Effector memory CD8-positive, alpha-beta T cell (primary cell): ENCODE measurements at regions not wholly inside any gene's neighbourhood (a gene's known extent, or its start where the extent isn't known, plus 50 kb on each side); places are given as distances from the start of the nearest gene placed in this dataset.
"Not testable (repeated sequence)": the region's sequence is repeated elsewhere in the genome, so short reads cannot be mapped to it uniquely, and the experiment has no call there.

ENCODE experiments used
- ATAC-seq: fragments of 150-1000 bp; cut with Tn5 transposase; replicated peaks from 2 replicates; pipeline ENCODE4 v1.10.0; 2021; ENCODE audit warnings: mild to moderate bottlenecking, moderate library complexity
- DNase-seq, 3 experiments: peaks; one replicate each; pipeline ENCODE4 v3.0.0; 2021
- H3K27ac Mint-ChIP-seq, 2 donors: one replicate each; pipeline ENCODE4 v1.8.0; 2022; ENCODE audit warnings: mild to moderate bottlenecking in 2 of 2, mixed read lengths in 2 of 2, moderate library complexity in 2 of 2
- H3K27me3 Mint-ChIP-seq, 2 donors: one replicate each; pipeline ENCODE4 v1.8.0; 2022; ENCODE audit warnings: mixed read lengths in 2 of 2
- H3K36me3 Mint-ChIP-seq: one replicate; pipeline ENCODE4 v1.8.0; 2022; ENCODE audit warnings: mild to moderate bottlenecking, moderate library complexity, mixed read lengths; ENCODE audit not compliant: insufficient read depth
- H3K4me1 Mint-ChIP-seq, 2 donors: one replicate each; pipeline ENCODE4 v1.8.0; 2022; ENCODE audit warnings: low read depth in 2 of 2, mixed read lengths in 2 of 2
- H3K4me3 Mint-ChIP-seq, 2 donors: one replicate each; pipeline ENCODE4 v1.8.0; 2022; ENCODE audit warnings: mild to moderate bottlenecking in 2 of 2, mixed read lengths in 2 of 2, moderate library complexity in 2 of 2
- H3K9me3 Mint-ChIP-seq, 2 donors: one replicate each; pipeline ENCODE4 v1.8.0; 2022; ENCODE audit warnings: mixed read lengths in 2 of 2

DNA sequence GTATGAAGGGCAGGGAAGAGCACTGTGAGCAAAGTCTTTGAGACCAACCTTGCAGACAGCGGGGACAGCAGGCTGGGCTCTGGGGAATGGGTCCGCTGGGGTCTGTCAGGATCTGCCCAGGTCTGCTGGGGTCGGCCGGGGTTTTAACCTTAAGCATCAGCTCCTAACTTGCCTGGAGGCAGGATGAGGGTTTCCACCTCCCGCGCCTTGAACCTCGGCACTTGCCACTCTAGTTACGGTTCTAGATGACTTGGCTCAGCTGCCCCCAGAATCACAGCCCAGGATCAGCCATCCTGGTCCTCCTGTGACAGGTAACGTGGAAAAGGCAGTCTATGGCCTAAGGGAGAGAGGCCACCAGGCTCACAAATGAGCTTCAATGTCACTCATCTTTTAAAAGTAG lies 50.4 kb upstream of the CACUL1 start:
- DNase-seq (no peak), ATAC-seq (no peak)
- peaks cover 30 to 58% of the 10 kb centered on the region in 2 donors for H3K27me3 Mint-ChIP-seq
- H3K9me3 Mint-ChIP-seq: no peaks in the 10 kb centered on the region
- no peak overlapping the region for H3K4me3 Mint-ChIP-seq
- no peaks in the 10 kb centered on the region for H3K4me1 Mint-ChIP-seq
- no peak overlapping the region for H3K27ac Mint-ChIP-seq
- H3K36me3 Mint-ChIP-seq: no peaks in the 10 kb centered on the region

DNA sequence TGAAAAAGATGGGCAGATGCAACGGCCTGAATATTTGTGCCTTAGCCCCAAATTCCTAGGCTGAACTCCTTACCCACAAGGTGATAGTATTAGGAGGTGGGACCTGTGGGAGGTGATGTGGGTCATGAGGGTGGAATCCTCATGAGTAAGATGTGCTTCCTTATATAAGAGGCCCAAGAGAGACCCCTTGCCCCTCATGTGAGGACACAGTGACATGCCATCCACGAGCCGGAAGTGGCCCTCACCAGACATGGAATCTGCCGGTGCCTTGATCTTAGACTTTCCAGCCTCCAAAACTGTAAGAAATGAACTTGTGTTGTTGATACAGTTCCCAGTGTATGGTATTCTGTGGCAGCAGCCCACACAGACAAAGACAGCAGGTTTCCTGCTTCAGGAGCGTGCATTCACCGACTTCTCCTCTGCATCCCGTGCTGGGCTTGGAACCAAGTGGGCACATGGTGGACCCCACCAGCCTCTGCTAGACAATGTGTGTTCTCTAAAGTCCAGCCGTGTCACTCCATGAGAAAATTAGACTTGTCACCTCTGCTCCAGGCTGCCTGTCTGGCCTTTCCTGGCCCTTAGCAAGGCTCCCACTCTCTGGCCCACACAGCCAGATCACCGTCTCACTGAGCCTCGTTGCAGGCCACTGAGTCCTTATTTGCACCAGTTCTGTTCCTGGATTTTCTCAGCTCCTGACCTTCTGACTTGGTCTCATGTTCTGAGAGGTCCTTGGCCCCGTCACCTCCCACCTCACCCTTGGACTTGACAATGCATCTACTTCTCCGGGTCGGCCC lies 52.9 kb upstream of the CACUL1 start:
- ATAC-seq: no peak
- H3K36me3 Mint-ChIP-seq: no peaks in the 10 kb centered on the region
- no peak overlapping the region for H3K4me3 Mint-ChIP-seq
- DNase-seq: no peak
- H3K4me1 Mint-ChIP-seq: no peaks in the 10 kb centered on the region
- no peaks in the 10 kb centered on the region for H3K9me3 Mint-ChIP-seq
- H3K27ac Mint-ChIP-seq: no peak overlapping the region
- peaks cover 17 to 49% of the 10 kb centered on the region in 2 donors for H3K27me3 Mint-ChIP-seq

DNA sequence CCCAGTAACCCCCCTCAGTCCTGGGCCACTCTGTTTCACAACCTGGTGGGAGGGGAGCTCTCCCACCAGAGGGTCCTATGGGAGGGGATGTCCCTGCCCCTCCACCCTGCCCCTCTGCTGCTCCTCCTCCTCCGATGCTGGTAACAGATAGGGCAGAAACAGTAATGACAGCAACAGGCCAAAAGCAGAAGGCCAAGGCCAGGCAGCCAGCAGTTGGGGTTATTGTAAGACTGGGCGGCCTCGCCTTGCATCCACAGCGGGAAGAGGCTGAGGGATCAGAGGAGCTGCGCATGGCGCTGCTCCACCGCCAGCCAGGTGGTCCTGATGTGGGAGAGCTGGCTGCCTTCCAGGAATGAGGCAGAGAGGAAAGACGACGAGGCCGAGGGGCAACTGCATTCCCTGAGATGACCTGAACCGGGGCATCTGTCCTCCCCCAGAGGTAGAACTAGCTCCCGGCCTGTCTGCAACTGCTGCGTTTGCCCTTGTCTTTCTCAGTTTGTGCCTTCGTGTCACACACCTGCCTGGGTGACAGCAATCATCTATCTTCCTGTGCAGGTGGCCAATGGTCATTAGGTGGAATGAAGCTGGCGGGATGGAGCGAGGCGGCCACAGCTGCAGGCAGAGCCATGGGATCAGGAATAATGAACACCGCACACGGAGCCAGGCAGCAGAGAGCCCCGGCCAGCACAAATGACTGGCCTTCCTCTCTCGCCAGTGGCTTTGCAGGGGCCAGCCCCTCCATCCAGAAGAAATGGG lies 54.0 kb upstream of the CACUL1 start:
- peaks cover 21 to 58% of the 10 kb centered on the region in 2 donors for H3K27me3 Mint-ChIP-seq
- no peak overlapping the region for H3K27ac Mint-ChIP-seq
- no peaks in the 10 kb centered on the region for H3K4me1 Mint-ChIP-seq
- H3K4me3 Mint-ChIP-seq: no peak overlapping the region
- H3K36me3 Mint-ChIP-seq: no peaks in the 10 kb centered on the region
- no peak for ATAC-seq
- no peaks in the 10 kb centered on the region for H3K9me3 Mint-ChIP-seq
- no peak for DNase-seq

DNA sequence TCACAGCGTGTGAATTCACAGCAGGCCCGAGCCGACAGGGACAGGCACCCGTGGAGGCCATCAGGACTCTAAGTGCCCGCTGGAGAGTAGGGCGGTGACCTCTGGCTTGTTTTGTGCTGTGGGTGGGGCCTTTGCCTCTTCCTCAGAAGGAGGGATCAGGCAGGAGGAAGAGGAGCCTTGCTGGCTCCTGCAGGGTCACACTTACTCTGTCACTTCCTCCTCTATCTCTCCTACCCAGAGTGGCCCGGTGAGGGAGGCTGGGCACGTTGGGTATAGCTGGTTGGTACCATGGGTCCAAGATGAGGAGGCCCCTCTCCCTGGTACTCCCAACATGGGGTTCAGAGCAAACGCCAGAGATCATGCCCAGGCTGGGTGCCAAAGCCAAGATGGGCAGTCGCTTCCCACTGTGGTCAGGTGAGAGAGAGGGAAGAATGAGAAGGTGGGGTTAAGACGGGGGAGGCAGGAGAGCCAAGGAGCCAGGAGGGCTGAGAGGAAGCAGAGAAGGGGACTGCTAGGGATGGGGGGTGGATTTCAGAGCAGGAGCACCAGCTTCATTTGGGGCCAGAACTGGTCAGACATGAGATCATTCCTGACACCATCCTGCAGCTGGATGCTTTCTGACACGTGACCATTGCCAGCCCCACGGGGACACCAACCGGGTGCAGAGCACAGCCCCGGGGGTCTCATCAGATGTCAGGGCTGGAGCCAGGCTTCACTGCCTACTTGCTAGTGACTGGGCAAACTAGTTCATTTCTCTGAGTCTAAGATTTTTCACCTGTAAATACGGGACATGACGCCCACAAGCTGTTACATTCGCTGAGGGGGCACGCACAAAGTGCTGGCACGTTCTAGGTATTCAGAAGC lies 54.8 kb upstream of the CACUL1 start:
- no peaks in the 10 kb centered on the region for H3K9me3 Mint-ChIP-seq
- ATAC-seq (no peak), DNase-seq (no peak)
- no peaks in the 10 kb centered on the region for H3K36me3 Mint-ChIP-seq
- H3K4me1 Mint-ChIP-seq: no peaks in the 10 kb centered on the region
- peaks cover 21 to 59% of the 10 kb centered on the region in 2 donors for H3K27me3 Mint-ChIP-seq
- no peak overlapping the region for H3K27ac Mint-ChIP-seq
- no peak overlapping the region for H3K4me3 Mint-ChIP-seq

DNA sequence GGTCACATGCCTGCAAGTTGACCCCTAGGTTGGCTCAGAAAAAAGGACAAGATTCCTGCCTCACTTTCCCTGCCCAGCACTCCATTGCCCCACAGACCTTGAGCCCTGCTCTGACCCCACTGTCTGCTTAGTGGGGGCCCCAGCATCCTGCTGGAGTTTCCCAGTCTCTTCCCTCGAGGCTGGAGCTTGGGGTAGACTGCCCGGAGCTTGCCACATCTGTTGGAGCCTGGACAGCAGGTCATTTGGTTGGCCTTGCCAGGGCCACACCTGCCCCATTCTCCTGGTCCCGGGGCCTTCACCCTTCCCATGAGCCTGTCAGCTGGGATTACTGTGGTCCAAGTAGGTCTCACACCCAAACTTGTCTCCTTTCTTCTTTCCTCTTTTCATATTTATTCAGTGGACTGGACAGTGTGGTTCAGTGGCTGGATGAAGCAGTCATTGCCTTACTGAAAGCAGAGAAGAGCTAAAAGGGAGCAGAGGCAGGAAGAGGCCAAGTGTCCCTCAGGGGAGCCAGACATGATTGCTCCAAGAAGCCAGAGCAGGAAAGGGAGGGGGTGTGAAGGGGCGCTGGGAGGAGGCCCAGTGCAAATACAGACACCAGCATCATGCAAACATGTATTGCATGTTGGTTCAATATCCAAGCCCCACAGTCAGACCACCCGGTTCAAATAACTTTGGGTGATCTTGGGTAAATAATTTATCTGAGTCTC lies 56.2 kb upstream of the CACUL1 start:
- no peaks in the 10 kb centered on the region for H3K4me1 Mint-ChIP-seq
- no peak overlapping the region for H3K27ac Mint-ChIP-seq
- no peaks in the 10 kb centered on the region for H3K9me3 Mint-ChIP-seq
- ATAC-seq (no peak), DNase-seq (no peak)
- no peak overlapping the region for H3K4me3 Mint-ChIP-seq
- H3K27me3 Mint-ChIP-seq: peaks cover 19 to 56% of the 10 kb centered on the region in 2 donors
- H3K36me3 Mint-ChIP-seq: no peaks in the 10 kb centered on the region

DNA sequence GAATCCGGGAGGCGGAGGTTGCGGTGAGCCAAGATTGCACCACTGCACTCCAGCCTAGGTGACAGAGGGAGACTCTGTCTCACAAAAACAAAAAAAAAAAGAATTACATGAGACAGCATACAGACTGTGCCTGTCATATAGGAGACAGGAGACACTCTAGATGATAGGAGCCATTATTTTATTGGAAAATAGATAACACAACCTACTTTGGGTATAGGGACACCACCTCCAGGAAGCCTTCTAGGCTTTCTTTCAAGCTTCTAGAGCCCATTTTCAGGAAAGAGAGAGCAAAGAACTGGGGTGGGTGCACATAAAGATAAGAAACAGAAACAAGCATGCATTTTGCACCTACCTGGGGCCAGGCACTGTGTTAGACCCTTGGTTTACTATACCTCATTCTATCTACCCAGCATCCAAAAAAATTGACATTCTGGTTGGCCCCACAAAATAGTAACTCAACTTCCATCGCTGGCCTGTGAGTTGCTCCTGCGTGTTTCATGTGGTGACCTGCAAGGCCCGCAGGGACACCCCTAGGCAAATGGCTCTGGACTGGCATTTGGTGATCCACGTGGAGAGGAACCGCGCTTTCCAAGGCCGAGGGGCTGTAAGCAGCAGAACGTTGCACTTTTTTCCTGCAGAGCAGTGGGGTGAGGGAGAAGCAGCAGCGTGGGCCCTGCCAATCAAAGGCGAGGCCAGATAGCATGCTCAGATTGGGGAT lies 57.1 kb upstream of the CACUL1 start:
- ATAC-seq (no peak), DNase-seq (no peak)
- peaks cover 19 to 58% of the 10 kb centered on the region in 2 donors for H3K27me3 Mint-ChIP-seq
- H3K4me3 Mint-ChIP-seq: no peak overlapping the region
- peaks cover 0 to 5% of the 10 kb centered on the region in 2 donors for H3K4me1 Mint-ChIP-seq
- H3K27ac Mint-ChIP-seq: no peak overlapping the region
- no peaks in the 10 kb centered on the region for H3K36me3 Mint-ChIP-seq
- H3K9me3 Mint-ChIP-seq: no peaks in the 10 kb centered on the region

DNA sequence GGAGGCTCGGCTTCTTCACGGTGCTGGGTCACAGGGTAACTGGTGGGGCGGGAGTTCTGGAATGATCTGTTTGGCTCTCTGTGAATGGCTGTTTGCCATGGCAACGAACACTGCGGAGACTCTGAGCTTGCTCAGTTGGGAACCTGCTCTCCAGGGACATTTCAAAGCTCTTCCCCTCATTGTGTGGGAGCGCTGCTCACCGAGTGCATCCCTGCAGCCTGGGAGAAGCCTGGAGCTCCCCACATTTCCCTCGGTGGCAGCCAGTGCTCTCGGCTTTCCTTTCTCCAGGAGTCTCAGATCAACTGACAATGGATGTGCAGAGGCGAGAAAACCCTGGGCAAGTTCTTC lies 57.6 kb upstream of the CACUL1 start:
- Mint-ChIP-seq H3K4me1 (peaks cover 0 to 5% of the 10 kb centered on the region in 2 donors), H3K27me3 (peaks cover 19 to 64% of the 10 kb centered on the region in 2 donors), H3K4me3 (no peak overlapping the region), H3K9me3 (no peaks in the 10 kb centered on the region), H3K27ac (no peak overlapping the region), H3K36me3 (no peaks in the 10 kb centered on the region)
- DNase-seq (no peak), ATAC-seq (no peak)

DNA sequence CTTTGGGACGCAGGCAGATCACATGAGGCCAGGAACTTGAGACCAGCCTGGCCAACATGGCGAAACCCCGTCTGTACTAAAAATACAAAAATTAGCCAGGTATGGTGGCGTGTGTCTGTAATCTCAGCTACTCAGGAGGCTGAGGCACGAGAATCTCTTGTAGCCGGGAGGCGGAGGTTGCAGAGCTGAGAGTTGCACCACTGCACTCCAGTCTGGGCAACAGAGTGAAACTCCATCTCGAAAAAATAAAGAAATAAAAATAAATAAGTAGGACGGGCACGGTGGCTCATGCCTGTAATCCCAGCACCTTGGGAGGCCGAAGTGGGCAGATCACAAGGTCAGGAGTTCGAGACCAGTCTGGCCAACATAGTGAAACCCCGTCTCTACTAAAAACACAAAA lies 58.2 kb upstream of the CACUL1 start:
- H3K27ac Mint-ChIP-seq: not testable (repeated sequence)

DNA sequence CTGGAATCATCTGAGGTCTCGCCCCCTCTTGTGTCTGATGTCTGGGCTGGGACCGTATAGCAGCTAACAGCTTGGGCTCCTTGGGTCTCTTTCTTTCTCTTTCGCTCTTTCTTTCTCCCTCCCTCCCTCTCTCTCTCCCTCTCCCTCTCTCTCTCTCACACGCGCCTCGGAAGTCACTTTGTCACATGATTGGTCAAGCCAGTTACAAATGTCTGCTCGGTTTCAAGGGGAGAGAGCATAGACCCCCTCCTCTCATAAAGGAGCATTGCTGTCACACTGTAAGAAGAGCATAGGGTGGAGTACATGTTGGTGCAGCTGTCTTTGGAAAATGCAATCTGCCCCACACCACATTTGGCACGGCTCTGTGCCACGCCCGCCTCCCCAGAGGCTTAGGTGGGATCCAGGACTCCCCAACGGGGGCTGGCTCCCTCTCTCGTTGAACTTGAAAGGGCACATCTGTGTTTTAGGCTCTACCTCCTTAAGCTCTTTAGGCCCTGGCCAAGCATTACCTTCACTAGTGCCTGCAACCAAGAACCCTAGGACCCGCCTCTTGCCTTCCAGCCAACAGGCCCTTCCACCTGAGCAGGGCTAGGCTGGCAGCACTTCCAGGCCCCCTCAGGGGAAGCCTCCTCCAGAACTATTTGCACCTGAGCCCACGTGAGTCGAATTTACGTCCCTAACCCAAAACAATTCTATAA lies 61.9 kb upstream of the CACUL1 start:
- Mint-ChIP-seq H3K4me3 (no peak overlapping the region), H3K27ac (no peak overlapping the region), H3K4me1 (peaks cover 0 to 5% of the 10 kb centered on the region in 2 donors), H3K9me3 (no peaks in the 10 kb centered on the region), H3K27me3 (peaks cover 15 to 56% of the 10 kb centered on the region in 2 donors), H3K36me3 (no peaks in the 10 kb centered on the region)
- ATAC-seq: no peak
- DNase-seq: no peak

More for the DNA sequence above, 58.2 kb upstream of the CACUL1 start:
- not testable (repeated sequence) for H3K36me3 Mint-ChIP-seq, H3K4me1 Mint-ChIP-seq, ATAC-seq, H3K4me3 Mint-ChIP-seq, H3K9me3 Mint-ChIP-seq, DNase-seq
- H3K27me3 Mint-ChIP-seq: peaks cover 19 to 69% of the 10 kb centered on the region in 2 donors

DNA sequence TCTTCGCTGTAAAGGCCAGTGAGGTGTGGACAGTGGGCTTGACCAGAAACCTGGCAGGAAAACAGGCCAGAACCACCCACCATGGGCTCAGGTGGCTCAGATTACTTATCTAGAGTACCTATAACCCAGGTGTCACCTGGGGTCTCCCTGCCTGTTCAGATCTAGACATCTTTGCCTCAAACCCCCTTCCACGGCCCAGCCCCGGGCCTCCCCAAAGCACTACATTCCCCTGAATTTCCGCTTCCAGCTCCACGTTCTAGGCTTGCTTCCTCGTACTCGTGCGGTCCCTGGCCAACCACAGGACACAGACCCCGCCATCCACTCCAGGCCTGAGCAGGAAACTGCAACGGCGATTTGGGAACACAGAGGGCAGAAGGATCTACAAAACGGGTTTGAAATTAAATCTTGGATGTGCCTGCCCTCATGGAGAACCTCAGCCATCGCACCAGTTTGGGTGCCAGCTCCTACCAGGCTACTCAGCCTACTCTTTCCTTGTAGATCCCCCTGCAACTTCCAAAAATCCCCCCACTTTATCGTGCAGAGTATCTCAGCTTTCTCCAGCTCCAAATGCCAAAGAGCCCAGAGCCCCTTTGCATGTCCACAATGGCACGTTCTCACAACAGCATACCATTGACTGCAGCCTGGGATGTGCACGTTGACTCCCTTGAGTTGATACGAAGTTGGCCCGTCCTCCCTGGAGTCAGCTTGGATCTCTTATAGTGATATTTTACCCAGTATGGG lies 62.7 kb upstream of the CACUL1 start:
- Mint-ChIP-seq H3K27me3 (peaks cover 15 to 48% of the 10 kb centered on the region in 2 donors), H3K4me3 (no peak overlapping the region), H3K27ac (no peak overlapping the region), H3K9me3 (no peaks in the 10 kb centered on the region), H3K4me1 (peaks cover 0 to 5% of the 10 kb centered on the region in 2 donors), H3K36me3 (no peaks in the 10 kb centered on the region)
- DNase-seq (no peak), ATAC-seq (no peak)

DNA sequence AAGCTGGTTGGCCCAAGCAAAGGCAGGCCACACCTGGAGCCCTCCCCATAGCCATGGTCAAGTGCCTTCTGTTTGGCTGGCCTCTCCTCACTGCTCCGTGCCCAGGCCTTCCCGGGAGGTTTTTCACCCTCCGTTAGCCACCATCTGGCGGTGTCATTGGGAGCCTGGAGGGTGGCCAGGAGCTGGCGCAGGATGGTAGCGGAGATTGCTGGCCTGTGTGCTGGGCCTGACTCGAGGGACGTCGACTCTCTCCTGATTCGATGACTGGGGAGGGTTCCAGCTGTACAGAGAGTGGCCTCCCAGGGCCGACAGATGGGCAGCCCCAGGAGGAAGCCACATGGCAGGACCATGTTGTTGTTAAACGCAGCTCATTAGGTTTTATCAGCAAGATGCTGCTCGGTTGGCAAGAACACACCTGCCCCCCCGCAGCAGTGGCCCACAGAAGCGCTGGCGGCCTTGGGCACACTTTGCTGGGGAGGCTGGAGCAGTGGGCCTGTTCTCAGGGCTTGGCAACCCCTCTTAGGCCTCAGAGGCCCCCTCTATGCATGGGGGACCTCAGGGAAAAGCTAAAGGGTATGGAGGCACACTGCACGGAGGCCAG lies 64.0 kb upstream of the CACUL1 start:
- Mint-ChIP-seq H3K4me3 (no peak overlapping the region), H3K27ac (no peak overlapping the region)
- no peak for ATAC-seq

More for the DNA sequence above, 64.0 kb upstream of the CACUL1 start:
- DNase-seq: no peak
- Mint-ChIP-seq H3K9me3 (no peaks in the 10 kb centered on the region), H3K4me1 (peaks cover 0 to 5% of the 10 kb centered on the region in 2 donors), H3K27me3 (peaks cover 12 to 37% of the 10 kb centered on the region in 2 donors), H3K36me3 (no peaks in the 10 kb centered on the region)
